Sigmoid colon (tissue), 4 donors: ENCODE measurements at regions not wholly inside any gene's neighbourhood (a gene's known extent, or its start where the extent isn't known, plus 50 kb on each side); places are given as distances from the start of the nearest gene placed in this dataset.

Experiments used
- EP300 ChIP-seq, 4 donors: sonication (generic); formaldehyde crosslinking; IDR thresholded peaks; one replicate each; pipeline ENCODE4 v1.6.1; 2017; ENCODE audit warnings: antibody characterized with exemption in 4 of 4
- TF ChIP-seq, protein P1 (sequence below), 4 experiments: fragments of 450-650 bp in 3 of 4; fragments of 200-600 bp in 1 of 4; IDR thresholded peaks; one replicate each; pipeline ENCODE4 v1.5.1; 2016 to 2019; ENCODE audit warnings: antibody characterized with exemption in 4 of 4, mild to moderate bottlenecking in 3 of 4, moderate library complexity in 2 of 4

DNA sequence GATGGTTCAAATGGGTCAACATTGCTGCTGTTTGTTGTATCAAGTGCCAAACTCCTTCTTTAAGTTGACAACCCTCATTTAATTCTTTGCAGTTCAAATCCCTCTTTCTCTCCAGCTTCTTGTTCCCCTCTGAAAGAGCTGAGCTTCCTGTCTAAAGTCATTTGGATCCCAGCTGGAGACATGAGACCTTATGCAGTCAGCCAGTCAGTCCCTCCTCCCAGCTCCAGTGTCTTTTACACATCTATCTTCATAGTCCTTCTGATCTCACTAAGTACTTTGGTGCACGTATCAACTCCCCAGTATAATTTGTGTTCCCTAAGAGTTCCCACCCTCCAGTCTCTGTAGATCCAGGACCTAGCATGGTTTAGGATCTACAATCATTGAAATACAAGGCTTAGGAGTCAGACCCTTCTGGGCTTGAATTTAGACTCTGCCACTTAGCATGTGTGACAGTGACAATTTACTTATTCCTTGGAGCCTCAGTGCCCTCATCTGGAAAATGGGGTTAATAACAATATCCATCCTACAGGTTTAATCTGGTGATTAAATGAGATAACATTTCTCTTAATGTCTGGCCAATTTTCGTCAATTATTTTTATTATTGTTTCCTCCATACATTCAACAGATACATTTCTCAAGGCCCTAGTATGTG, 102.8 kb upstream of the SEMA6D start:
- TF ChIP-seq, protein P1, sequence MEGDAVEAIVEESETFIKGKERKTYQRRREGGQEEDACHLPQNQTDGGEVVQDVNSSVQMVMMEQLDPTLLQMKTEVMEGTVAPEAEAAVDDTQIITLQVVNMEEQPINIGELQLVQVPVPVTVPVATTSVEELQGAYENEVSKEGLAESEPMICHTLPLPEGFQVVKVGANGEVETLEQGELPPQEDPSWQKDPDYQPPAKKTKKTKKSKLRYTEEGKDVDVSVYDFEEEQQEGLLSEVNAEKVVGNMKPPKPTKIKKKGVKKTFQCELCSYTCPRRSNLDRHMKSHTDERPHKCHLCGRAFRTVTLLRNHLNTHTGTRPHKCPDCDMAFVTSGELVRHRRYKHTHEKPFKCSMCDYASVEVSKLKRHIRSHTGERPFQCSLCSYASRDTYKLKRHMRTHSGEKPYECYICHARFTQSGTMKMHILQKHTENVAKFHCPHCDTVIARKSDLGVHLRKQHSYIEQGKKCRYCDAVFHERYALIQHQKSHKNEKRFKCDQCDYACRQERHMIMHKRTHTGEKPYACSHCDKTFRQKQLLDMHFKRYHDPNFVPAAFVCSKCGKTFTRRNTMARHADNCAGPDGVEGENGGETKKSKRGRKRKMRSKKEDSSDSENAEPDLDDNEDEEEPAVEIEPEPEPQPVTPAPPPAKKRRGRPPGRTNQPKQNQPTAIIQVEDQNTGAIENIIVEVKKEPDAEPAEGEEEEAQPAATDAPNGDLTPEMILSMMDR (IDR thresholded peaks at IDR 0.05): no peak
- TF ChIP-seq EP300 (IDR thresholded peaks at IDR 0.05): no peak
